NCI-H1436 treated with DMSO at 0.1 percent for 48 hours (cell line): ENCODE measurements at regions not wholly inside any gene's neighbourhood (a gene's known extent, or its start where the extent isn't known, plus 50 kb on each side); places are given as distances from the start of the nearest gene placed in this dataset.

Source experiments
- DNase-seq: peaks from one replicate; lab custom pipeline; 2025; lab: John Stamatoyannopoulos, UW

DNA sequence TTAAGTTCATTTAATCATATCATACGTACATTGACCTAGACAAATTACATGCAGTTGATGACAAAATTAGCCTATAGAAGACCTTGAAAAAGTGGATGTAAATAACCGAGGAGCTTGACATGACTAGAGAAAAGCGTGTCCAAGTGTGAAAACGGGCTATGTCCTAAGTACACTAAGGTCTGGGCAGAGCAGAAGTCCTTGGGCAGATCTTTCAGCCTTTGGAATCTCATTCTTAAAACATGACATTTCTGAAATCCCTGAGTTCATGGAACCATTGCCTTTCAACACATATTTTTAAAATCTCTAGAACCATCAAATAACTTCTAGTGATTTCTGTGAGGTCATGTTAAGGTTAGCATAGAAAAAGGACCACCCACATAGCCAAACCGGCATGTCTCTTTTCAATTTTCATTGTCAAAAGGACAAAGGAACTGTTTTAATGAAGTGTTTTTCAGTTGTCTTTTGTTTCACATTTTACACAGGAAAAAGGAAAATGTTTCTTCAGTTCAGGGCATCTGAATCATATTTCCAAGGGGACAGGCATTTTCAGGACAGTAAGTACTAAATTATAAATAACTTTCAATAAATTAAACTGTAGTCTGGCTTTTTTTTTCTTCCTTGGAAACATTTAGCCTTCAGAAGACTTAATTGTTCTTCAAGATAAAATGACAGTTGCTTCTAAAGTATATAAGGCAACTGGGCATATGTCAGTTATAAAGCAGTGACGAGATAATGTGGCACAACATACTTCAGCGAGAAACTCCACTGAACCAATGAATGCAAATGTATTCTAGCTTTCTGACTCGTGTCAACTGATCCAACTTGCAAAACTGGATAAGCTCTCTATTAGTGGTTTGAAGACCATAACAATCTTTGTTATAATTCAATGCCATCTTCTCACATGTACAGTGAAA lies 416.8 kb downstream of the NFIB start:
- DNase-seq, result no peak

DNA sequence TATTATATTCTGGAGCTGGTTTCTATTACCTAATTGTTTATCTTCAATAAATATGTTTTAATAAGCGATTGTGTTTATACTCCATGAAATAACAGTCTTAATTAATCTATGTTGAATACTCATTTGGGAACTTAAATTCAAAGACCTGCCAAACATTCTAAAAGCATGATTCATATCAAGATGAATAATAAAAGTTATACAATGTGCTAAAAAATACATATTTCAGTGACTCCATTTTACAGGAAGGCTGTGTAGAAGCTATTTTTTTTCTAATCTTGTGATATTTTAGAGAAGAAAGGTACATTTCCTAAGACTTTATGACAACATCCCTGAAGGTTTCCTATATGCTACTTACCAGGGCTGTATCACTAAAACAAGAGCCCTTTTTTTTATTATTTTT lies 417.9 kb downstream of the NFIB start:
- no peak for DNase-seq

DNA sequence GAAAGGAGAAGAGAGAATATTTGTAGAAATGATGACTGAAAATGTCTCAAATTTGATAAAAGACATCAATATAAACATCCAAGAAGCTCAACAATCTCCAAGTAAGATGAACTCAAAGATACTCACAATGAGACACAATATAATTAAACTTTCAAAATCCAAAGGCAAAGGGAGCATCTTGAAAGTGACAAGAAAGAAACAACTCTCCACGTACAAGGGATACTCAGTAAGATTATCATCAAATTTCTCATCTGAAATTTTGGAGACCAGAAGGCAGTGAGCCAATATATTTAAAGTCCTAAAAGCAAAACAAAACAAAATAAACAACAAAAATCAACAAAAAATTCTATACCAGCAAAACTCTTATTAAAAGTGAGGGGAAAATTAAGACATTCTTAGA lies 428.7 kb downstream of the NFIB start:
- no peak for DNase-seq

DNA sequence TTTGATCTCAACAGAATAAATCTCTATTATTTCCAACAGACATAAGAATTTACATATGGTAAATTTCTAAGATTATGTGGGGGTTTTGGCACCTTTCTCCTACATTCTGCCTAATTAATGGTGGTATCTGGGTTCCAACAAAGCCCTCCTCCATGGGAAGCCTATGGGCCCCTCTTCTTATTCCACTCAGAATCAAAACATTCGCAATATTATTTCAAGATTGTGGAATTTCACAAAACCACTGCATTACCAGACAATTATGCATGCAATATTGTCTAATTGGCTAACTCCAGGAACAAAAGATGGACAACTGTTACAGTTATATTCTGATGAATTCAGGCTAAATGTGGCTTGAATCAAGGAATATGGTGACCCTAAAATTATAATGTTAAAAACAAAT lies 434.0 kb downstream of the NFIB start:
- DNase-seq, result no peak

DNA sequence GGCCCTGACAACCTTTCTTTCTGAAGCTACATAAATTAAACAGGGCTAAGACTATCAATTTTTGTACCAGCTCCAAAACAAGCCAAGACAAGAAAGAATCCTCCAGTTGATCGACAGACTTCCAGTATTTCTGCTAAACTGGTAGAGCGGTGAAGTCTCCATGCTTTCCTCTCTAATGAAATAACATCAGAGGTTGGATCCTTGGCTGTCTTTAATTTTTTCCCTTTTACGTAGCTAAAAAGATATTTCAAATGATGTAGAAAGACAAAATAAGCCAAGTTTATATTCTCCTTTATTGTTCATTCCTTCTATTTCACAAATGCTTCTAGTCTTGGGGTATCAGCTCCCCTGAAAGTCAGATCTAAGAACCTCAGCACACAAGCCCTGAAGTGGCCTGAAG lies 434.9 kb downstream of the NFIB start:
- DNase-seq, result no peak

DNA sequence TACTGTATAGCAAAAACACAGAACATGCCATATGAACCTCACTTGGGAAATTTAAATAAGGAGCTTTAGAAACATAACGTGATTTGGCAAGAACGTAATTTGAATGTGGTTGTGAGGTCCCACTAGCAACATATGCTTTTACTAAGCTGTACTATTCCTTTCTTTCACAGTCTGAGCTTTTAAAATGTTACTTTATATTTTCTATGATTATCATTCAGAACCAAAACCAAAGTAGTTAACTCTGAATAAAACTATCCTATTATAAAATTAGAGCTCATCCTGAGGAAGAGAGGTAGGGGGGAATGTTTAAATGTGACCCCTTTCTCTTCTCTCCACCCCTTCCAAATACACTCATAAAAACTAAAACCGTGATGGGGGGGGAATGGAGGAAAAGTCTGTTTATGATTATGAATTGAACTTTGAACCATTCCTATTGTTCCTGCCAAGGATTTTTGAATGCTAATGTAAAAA lies 435.7 kb downstream of the NFIB start:
- no peak for DNase-seq

DNA sequence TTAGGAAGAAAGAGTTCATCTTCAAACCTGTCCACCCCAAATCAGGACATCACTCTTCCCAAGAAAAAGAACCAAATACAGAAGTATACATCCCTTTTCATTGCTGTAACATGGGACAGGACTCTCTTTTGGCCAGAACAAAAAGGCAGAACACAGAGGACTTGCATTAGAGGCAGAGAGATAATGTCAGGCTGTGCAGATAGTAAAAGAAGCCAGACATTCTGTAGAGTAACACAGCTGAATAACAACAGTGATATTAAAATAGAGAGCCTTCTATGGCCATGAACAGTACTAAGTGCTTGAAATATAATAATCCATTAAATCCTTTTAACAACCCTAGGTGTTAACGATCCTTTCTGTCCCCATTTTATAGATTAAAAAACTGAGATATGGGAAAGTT lies 437.2 kb downstream of the NFIB start:
- DNase-seq, result no peak

DNA sequence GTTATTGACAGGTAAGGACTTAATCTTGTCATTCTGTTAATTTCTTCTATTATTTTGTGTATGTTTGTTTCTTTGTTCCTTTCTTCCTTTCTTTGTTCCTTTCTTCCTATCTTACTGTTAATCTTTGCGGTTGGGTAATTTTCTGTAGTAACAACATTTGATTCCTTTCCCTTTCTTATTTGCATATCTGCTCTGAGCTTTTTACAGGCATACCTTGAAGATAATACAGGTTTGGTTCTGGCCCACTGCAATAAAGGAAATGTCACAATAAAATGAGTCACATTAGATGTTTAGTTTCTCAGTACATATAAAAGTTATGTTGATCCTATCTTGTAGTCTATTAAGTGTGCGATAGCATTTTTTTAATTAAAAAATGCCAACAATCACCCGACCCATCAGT lies 440.7 kb downstream of the NFIB start:
- DNase-seq, result no peak

DNA sequence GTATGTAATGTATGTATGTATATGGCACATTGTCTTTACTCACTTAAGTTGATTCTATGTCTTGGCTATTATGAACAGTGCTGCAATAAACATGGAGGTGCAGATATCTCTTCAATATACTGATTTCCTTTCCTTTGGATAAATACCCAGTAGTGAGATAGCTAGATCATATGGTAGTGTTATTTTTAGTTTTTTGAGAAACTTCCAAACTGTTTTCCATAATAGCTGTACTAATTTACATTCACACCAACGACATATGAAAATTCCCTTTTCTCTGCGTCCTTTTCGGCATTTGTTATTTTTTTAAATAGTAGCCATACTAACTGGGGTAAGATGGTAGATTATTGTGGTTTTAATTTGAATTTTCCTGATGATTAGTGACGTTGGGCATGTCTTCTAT lies 445.6 kb downstream of the NFIB start:
- DNase-seq, result no peak

DNA sequence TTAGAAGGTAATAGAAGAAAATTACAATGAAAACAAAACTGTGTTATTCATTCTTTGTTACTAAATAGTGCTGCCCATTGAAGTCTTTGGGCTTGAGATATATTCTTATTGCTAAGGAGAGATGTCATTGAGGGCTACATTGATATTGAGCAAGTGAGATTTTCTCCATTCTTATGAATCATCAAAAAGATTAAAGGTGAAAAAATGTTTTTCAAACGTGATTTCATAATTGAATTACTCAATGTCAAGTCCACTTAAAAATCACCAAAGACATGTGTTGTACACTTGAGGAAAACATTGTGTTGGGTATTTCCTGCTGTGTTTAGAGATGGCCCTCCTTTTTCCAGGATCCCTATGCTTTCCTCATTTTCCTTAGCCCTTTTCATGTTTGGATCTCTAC lies 448.1 kb downstream of the NFIB start:
- no peak for DNase-seq

DNA sequence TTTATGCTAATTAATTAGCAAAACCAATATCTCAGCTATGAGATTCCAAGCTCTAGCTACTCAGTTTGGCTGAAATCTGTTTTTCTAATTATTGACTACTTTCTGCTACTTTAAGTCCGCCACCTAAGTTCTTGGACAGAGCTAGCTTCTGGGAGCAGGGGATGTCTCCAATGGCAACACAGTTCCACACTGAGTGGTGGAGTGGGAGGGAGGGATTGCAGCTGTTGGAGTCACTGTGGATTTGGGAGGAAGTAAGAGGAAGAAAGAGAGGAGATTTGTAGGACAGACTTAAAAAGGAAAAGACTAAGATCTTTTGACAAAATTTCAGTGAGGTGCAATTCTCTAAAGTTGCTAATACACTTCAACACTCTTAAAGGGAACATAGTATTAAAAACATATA lies 450.8 kb downstream of the NFIB start:
- DNase-seq, result no peak

DNA sequence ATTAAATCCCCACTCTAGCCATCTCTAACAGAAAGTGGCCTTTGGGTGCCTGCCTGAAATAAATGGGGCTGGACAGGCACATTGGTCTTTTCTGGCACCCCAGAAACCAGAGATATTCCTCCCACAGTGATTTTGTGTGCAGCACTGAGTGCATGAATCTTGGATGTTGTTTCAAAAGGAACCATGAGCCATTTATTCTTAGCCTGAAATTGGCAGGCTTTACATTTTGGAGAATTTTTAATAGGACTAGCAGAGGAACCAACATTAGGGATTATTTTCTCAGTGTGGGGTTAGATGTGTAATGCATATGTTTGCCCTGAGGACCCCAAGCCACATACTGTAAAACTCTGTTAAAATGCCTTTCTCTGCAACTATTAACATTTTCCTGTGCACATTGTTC lies 451.3 kb downstream of the NFIB start:
- DNase-seq, result no peak

DNA sequence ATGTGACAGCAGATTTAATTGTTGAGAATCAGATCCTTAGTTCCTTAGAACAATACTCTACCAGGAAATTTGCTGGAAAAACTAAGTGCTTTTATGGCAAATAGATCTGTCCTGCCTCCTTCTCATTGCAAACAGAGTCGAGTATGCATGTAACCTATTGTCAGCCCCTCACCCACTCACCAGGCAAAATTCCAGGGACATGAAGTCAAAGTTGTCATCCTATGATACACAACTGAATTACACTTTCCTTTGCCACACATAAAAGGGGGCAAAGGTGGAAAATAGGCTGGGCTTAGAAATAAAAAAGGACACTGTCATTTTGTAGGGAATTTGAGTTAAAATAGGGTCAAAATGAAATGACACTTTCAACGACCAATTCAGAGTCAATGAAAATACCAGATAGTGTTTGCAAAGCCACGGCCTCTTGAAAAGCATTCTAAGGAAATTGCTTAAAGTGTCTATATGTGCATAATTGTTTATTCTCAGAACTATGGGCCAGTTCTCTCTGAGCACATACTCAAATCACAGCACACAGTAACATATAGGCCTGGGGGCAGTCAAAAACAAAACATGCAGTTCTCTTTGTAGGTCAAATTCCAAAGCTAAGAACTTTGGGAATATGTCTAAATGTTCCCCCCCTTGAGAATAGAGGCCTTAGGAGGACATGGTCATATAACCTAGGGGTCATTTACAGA lies 452.8 kb downstream of the NFIB start:
- no peak for DNase-seq

DNA sequence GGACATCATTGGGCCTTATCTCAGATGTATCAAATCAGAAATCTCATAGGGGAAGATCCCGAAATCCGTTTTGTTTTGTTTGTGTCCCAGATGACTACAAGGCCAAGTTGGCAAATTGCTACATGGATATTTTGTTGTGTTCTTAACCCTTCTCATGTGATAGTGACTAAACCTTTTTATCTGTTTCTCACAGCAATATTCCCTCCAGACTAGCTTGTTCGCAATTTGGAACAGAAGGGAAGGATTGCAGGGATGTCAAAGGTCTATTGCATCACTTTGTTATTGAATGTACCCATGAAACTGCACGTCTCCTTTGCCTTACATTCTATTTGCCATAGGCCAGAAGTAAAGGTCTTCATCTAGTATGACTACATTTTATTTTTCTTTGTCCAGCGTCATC lies 453.9 kb downstream of the NFIB start:
- DNase-seq, result no peak

DNA sequence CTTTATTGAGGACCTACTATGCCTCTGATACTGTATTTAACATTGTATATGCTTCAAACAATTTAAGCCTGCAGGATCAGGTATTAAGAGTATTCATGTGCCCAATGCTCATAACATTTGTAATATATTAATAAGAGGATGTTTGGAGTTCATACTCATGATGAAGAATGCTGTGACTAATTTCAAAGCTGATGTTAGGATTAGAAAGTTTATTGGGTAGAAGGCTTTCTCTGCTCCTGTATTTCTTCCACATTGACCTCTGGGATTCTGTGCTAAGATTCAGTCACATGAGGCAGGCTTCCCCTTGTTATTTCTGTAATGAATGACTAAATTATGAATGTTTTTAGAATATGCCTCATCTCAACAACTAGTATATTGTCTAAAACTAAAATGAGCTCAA lies 456.4 kb downstream of the NFIB start:
- DNase-seq, result no peak

DNA sequence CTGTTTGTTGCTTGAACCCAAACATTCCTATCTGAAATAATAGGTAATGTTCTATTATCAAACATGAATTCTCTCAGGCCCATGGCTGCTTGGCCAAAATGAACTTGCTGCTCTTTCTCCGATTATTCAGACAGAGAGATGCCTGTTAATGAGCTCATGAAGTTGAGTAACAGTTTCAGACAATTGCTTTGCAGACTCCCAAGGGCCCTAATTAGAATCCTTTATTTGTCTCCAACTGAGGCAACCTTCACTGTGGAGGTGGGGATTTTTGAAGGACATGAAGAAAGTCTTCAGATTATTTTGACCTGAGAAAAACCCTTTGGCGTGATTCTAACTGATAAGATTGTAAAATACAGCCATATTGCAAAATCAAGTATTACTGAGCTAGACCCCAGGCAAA lies 466.7 kb downstream of the NFIB start:
- no peak for DNase-seq

DNA sequence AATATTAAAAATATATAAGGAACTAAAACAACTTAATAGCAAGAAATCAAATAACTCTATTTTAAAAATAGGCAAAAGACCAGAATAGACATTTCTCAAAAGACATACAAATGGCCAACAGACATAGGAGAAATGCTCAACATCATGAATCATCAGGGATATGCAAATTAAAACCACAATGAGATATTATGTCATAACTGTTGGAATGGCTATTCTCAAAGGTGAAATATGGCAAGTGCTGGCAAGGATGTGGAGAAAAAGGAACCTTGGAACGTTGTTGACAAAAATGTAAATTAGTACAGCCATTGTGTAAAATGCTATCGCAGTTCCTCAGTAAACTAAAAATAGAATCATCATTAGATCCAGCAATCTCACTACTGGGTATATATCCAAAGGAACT lies 468.5 kb downstream of the NFIB start:
- no peak for DNase-seq

DNA sequence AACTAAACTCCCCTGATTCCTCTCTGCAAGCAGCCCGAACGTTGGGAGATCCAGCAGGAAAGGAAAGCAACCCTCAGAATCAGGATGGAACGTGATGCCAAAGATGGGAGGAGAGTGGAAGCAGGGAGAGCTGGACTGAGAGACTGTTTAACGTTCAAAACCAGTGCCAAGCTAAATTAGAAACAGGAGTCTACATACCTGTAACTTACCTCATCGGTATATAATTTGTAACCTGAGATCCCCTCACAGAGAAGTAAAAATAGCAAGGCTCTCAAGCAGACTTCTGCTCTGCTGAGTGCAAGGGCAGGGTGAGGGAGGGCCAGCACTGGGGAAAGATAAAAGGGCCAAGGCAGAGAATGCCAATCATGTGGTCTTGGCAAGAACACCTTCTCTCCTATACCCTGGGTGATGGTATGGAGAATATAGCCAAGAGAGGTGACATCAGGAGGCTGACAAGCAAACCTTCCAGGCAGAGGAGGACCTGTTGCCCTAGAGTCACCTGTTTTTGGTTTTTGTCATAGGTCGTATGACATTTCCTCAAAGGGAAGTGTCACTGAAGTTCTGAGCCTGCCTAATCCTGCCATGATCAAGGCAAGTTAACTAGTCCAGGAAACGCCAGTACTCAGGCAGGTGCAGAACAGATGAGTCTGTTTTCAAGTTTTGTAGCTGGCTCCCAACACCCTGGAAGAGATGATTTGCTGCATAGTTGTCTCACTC lies 472.0 kb downstream of the NFIB start:
- peak; percentile 69 for DNase-seq

DNA sequence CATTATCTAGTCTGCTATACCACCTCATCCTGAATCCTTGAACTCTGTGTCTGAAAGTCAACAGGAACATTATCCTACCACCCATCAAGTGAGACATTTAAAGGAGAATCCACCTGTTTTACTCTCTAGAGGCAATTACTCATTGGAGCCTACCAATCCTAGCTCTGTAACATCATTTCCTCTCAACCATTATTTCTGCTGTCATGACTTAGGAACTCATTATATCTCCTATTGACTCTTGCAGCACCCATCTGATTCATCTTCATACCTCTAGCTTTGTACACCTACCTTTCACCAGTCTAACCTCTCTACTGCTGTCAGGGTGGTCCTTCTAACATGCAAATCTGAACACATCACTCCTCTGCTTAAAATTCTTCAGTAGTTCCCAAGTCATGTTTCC lies 481.5 kb downstream of the NFIB start:
- DNase-seq, result no peak

DNA sequence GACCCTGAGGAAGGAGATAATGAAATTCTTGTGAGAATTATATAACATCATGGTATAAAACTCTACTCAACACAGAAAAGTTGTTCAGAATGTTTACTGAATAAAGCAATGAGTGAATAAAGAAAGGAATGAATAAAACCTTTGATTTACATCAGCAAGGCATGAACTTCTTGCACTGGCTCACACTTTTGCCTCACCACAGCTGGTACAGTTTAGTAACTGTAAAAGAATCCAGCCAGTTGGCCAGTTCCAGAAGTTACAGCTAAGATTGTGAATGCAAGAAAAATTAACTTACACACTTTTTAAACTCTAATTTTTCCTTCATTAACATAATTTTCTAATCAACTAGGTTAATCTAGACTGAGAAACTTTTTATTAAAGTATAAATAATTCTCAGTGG lies 490.9 kb downstream of the NFIB start:
- DNase-seq, result no peak

DNA sequence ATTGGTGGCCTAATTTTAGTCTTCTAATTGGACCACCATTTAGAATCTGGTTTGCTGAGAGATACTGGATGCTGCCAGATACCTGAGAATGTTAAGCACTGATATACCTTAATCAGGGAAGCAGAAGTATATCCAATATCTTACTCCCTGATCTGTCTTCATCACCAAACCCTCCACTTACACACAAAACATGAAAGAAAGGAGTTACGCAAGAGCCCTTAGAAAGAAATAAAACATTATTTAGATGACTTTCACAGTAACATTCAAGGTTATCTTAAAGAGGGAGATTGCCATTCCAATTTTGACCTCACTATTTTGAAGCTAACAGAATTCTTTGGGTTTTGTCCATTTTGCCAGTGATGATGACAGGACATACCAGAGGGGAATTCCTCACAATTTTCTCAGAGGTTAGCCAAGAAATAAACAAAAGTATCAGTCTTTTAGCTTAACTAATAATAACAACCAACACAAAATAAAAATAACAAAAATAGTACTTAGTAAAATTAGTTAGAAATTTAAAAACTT lies 496.1 kb downstream of the NFIB start:
- no peak for DNase-seq

DNA sequence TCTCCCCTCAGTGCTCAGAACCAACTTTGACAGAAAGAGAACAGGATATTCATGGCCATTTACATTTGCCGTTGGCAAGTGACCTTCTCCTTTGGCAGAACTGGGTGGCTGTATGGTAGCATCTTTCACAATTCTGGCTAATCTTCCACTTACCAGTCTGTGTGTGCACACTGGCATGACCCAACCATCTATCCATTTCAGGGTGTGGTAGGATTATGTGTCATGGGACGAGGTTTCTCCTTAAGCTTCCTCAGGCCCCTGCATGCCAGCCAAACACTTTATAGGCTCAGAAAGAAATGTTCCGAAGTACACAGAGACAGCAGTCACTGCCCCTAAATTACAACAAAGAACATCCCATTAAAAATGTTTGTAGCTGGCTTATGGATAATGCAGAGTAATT lies 497.1 kb downstream of the NFIB start:
- no peak for DNase-seq
